ENCODE measurements at regions not wholly inside any gene's neighbourhood (a gene's known extent, or its start where the extent isn't known, plus 50 kb on each side); places are given as distances from the start of the nearest gene placed in this dataset.

DNA sequence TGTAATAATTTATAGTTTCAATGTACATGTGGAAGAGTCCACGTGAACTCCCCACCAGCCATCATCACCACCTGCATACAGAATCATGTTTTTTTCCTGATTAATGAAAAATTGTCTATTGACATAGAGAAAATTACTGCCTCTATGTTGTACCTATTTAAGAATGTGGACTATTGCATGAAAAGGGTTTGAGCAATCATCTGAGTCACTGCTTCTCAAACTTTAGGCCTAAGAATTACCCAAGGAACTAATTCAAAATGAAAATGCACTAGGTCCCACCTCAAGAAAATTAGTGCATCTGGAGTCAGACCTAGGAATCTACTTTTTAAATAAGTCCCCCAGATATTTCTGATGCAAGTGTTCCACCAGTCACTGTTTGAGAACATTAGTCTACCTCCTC lies 709.3 kb downstream of the MAT2B start:
- Histone ChIP-seq H3K9me2 (ENCODE audit: insufficient read depth, low read length) (no peaks in the 10 kb centered on the region), H3K4me3 (ENCODE audit: low read depth, low read length, poor library complexity, severe bottlenecking) (no peak overlapping the region), H3K4me1 (ENCODE audit: insufficient read depth, low read length, poor library complexity, severe bottlenecking) (no peaks in the 10 kb centered on the region), H2AFZ (ENCODE audit: low read length) (no peak overlapping the region), H3K79me2 (ENCODE audit: insufficient read depth, low read depth, low read length) (no peaks in the 10 kb centered on the region), H4K20me1 (ENCODE audit: insufficient read depth, low read length) (no peaks in the 10 kb centered on the region; the same call in 1 of the 2 replicates), H3K9me3 (ENCODE audit: low read length) (no peaks in the 10 kb centered on the region), H3K4me2 (ENCODE audit: low read length) (no peak overlapping the region), H3K36me3 (ENCODE audit: insufficient read depth, low read length) (no peaks in the 10 kb centered on the region), H3K27ac (ENCODE audit: low read depth, low read length, poor library complexity, severe bottlenecking) (no peak overlapping the region)
- ChIA-PET CTCF (ENCODE audit: unreplicated experiment) (no interaction called here), POLR2A (no interaction called here)
- no TSS peak for BruUV-seq (replicated peaks)
- no peak for DNase-seq (ENCODE audit: low spot score)
- TF ChIP-seq, protein P1, sequence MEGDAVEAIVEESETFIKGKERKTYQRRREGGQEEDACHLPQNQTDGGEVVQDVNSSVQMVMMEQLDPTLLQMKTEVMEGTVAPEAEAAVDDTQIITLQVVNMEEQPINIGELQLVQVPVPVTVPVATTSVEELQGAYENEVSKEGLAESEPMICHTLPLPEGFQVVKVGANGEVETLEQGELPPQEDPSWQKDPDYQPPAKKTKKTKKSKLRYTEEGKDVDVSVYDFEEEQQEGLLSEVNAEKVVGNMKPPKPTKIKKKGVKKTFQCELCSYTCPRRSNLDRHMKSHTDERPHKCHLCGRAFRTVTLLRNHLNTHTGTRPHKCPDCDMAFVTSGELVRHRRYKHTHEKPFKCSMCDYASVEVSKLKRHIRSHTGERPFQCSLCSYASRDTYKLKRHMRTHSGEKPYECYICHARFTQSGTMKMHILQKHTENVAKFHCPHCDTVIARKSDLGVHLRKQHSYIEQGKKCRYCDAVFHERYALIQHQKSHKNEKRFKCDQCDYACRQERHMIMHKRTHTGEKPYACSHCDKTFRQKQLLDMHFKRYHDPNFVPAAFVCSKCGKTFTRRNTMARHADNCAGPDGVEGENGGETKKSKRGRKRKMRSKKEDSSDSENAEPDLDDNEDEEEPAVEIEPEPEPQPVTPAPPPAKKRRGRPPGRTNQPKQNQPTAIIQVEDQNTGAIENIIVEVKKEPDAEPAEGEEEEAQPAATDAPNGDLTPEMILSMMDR (conservative IDR thresholded peaks at IDR 0.05; ENCODE audit: low read length) = no peak
- intact Hi-C loops (cut with micrococcal nuclease; ENCODE audit: unreplicated experiment) = no loop called here

DNA sequence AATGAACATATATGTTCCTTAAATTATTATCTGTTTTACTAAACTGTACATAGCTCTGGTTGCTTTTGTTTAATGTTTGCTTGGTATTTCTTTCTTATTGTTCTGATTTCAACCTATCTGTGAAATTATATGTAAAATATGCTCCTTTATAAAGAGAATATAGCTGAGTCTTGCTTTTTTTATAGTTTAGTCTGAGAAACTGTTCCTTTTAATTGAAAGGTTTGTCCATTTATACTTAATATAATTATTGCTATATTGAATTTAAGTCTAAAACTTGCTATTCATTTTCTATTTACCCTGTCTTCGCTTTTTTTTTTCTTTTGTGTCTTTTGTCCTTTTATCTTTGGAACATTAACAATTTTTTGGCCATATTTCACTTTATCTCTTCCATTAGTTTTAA lies 712.0 kb downstream of the MAT2B start:
- Histone ChIP-seq H3K4me2 (ENCODE audit: low read length) (no peak overlapping the region), H3K9me3 (ENCODE audit: low read length) (no peaks in the 10 kb centered on the region), H2AFZ (ENCODE audit: low read length) (no peak overlapping the region), H3K27ac (ENCODE audit: low read depth, low read length, poor library complexity, severe bottlenecking) (no peak overlapping the region), H3K79me2 (ENCODE audit: insufficient read depth, low read depth, low read length) (no peaks in the 10 kb centered on the region), H3K9me2 (ENCODE audit: insufficient read depth, low read length) (no peaks in the 10 kb centered on the region), H3K4me3 (ENCODE audit: low read depth, low read length, poor library complexity, severe bottlenecking) (no peak overlapping the region), H3K4me1 (ENCODE audit: insufficient read depth, low read length, poor library complexity, severe bottlenecking) (no peaks in the 10 kb centered on the region), H3K36me3 (ENCODE audit: insufficient read depth, low read length) (no peaks in the 10 kb centered on the region), H4K20me1 (ENCODE audit: insufficient read depth, low read length) (no peaks in the 10 kb centered on the region; the same call in 1 of the 2 replicates)
- ChIA-PET POLR2A (no interaction called here), CTCF (ENCODE audit: unreplicated experiment) (no interaction called here)
- TF ChIP-seq, protein P1 (conservative IDR thresholded peaks at IDR 0.05; ENCODE audit: low read length) = no peak
- no peak for TF ChIP-seq EZH2phosphoT487 (IDR thresholded peaks at IDR 0.05; ENCODE audit: borderline replicate concordance, low read depth, low read length)
- DNase-seq (ENCODE audit: low spot score) = no peak
- intact Hi-C loops (cut with micrococcal nuclease; ENCODE audit: unreplicated experiment) = no loop called here
- no TSS peak for BruUV-seq (replicated peaks)

DNA sequence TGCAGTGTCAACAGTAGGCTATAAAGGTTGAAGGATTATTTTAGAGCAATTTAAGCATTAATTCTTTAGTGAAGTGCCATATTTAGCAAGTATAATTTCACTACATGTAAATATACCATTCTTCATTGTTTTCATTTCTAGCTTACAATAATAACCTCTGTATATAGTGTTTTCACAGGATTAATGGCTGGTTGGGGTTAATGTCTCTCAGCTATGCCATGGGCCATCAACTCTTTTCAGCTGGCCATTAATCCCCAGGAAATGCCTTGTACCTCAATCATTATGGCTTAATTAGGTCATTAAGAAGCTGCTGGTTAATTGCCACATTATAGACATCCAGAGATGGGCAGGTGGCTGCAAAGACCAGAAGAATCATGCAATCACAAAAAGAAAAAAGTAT lies 715.1 kb downstream of the MAT2B start:
- intact Hi-C loops (cut with micrococcal nuclease; ENCODE audit: unreplicated experiment) = no loop called here
- CTCF ChIA-PET (ENCODE audit: unreplicated experiment) = no interaction called here
- Histone ChIP-seq H3K4me1 (ENCODE audit: insufficient read depth, low read length, poor library complexity, severe bottlenecking) (no peaks in the 10 kb centered on the region), H3K36me3 (ENCODE audit: insufficient read depth, low read length) (no peaks in the 10 kb centered on the region), H3K4me3 (ENCODE audit: low read depth, low read length, poor library complexity, severe bottlenecking) (no peak overlapping the region), H4K20me1 (ENCODE audit: insufficient read depth, low read length) (no peaks in the 10 kb centered on the region; the same call in 1 of the 2 replicates), H3K9me2 (ENCODE audit: insufficient read depth, low read length) (no peaks in the 10 kb centered on the region), H3K9me3 (ENCODE audit: low read length) (no peaks in the 10 kb centered on the region), H3K79me2 (ENCODE audit: insufficient read depth, low read depth, low read length) (no peaks in the 10 kb centered on the region), H3K4me2 (ENCODE audit: low read length) (no peak overlapping the region), H3K27ac (ENCODE audit: low read depth, low read length, poor library complexity, severe bottlenecking) (no peak overlapping the region), H2AFZ (ENCODE audit: low read length) (no peak overlapping the region)
- no peak for DNase-seq (ENCODE audit: low spot score)
- POLR2A ChIA-PET = no interaction called here
- TF ChIP-seq, protein P1 (conservative IDR thresholded peaks at IDR 0.05; ENCODE audit: low read length) = no peak
- TF ChIP-seq EZH2phosphoT487 (IDR thresholded peaks at IDR 0.05; ENCODE audit: borderline replicate concordance, low read depth, low read length) = no peak
- no TSS peak for BruUV-seq (replicated peaks)
